Activated naive CD8-positive, alpha-beta T cell treated with anti-CD3 and anti-CD28 coated beads, Interleukin-2, amount 10 ng/mL, durations not matched to agents 7 days and 5 days (primary cell): ENCODE measurements at regions not wholly inside any gene's neighbourhood (a gene's known extent, or its start where the extent isn't known, plus 50 kb on each side); places are given as distances from the start of the nearest gene placed in this dataset.
"Not testable (repeated sequence)": the region's sequence is repeated elsewhere in the genome, so short reads cannot be mapped to it uniquely, and the experiment has no call there.

Source experiments
- ATAC-seq: fragments of 150-1000 bp; cut with Tn5 transposase; one replicate; pipeline ENCODE4 v1.10.0; 2021; ENCODE audit warnings: low read depth, moderate library complexity
- POLR2A ChIA-PET: fragments of 350-600 bp; sonication (Branson Sonifier 250); formaldehyde crosslinking; loops from one replicate; lab custom pipeline; 2021; ENCODE audit warnings: antibody characterized with exemption; lab: Charles Lee
- DNase-seq: peaks from one replicate; pipeline ENCODE4 v3.0.0; 2021
- H3K27ac Mint-ChIP-seq: one replicate; pipeline ENCODE4 v1.8.0; 2022; ENCODE audit warnings: mild to moderate bottlenecking, mixed read lengths
- H3K27me3 Mint-ChIP-seq: one replicate; pipeline ENCODE4 v1.8.0; 2022; ENCODE audit warnings: mild to moderate bottlenecking, moderate library complexity, mixed read lengths
- H3K36me3 Mint-ChIP-seq: one replicate; pipeline ENCODE4 v1.8.0; 2021; ENCODE audit warnings: mild to moderate bottlenecking, mixed read lengths
- H3K4me1 Mint-ChIP-seq: one replicate; pipeline ENCODE4 v1.8.0; 2021; ENCODE audit warnings: mixed read lengths
- H3K4me3 Mint-ChIP-seq: one replicate; pipeline ENCODE4 v1.8.0; 2022; ENCODE audit warnings: mild to moderate bottlenecking, moderate library complexity, mixed read lengths
- H3K9me3 Mint-ChIP-seq: one replicate; pipeline ENCODE4 v1.8.0; 2021; ENCODE audit warnings: mixed read lengths

DNA sequence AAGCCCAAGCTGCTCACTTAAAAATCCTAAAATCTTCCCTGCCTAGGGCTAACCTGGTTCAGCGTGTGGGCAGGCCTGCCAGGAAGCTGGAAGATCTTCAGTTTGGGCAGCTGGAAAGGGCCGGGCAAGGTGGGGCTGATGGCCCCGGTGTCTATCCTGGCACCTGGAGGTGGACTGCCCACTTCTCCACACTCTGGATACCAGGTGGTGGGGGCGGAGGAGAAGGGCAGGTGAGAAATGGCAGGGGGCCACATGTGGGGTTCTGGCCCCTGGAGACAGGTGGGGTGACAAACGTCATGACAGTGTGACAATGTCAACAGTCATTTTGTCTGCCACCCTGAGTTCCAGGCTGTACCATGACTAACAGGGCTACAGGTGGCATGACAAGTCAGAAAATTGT lies 78.5 kb upstream of the C16orf82 start:
- Mint-ChIP-seq H3K27ac (no peak overlapping the region), H3K4me3 (no peak overlapping the region), H3K36me3 (no peaks in the 10 kb centered on the region), H3K9me3 (no peaks in the 10 kb centered on the region), H3K27me3 (peaks cover 8% of the 10 kb centered on the region), H3K4me1 (no peaks in the 10 kb centered on the region)
- no peak for ATAC-seq
- POLR2A ChIA-PET, result no interaction called here
- DNase-seq, result no peak

DNA sequence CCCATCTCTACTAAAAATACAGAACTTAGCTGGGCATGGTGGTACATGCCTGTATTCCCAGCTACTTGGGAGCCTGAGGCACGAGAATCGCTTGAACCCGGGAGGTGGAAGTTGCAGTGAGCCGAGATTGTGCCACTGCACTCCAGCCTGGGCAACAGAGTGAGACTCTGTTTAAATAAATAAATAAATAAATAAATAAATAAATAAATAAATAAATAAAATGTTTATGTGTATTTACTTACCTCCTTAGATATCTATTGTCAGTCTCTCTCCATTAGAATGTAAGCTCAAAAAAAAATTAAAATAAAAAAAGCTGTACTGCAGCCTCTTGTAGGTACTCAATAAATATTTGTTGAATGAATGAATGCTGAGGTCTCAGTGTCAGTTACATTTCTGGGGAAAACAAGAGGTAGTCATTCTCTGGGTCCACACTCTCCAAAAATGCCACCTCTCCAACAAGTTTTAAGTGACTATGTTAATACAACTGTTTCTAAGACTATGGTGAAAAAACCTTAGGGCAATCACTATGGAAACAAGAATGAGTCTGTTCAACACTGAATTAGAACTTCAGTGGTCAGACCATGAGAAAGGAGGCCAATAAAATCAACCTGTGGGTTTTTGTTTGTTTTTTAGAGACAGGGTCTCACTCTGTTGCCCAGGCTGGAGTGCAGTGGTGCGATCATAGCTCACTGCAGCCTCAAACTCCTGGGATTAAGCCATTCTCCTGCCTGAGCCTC lies 76.2 kb upstream of the C16orf82 start:
- H3K36me3 Mint-ChIP-seq, H3K9me3 Mint-ChIP-seq, H3K27ac Mint-ChIP-seq, POLR2A ChIA-PET, DNase-seq, H3K4me3 Mint-ChIP-seq, ATAC-seq, H3K4me1 Mint-ChIP-seq, H3K27me3 Mint-ChIP-seq: not testable (repeated sequence)

DNA sequence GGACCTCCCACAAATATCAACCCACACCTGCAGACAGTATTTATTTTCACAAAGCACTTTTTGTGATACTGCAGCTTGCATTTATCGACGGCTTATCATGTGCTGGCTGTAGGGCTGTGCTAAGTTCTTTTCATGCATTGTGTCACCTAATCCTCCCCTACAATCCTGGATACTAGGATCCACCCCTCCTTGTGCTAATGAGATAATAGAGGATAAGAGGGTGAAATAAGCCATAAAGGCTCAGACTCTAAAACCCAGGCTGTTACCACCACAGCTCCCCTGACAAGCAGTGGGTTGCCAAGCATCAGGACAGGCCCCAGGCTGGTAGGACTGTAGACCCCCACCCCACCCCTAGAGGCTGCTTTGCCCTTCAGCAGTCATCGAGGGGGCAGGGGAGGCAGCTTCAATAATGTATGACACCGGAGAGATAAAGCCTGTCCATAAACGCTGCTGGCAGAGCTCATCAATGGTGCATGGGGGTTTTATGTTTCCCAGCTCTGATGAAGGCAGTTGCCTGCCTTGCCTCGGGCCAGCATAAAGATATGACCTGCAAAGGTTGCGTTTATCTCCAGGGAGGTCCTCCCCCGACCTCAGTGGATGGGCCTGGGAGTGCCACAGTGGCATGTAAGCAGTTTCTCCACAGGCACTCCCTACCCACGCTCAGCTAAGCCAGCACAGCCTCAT lies 73.9 kb upstream of the C16orf82 start:
- Mint-ChIP-seq H3K9me3 (no peaks in the 10 kb centered on the region), H3K27me3 (peaks cover 3% of the 10 kb centered on the region), H3K4me1 (no peaks in the 10 kb centered on the region), H3K36me3 (no peaks in the 10 kb centered on the region), H3K4me3 (no peak overlapping the region), H3K27ac (no peak overlapping the region)
- POLR2A ChIA-PET, result no interaction called here
- ATAC-seq, result no peak
- DNase-seq, result no peak

- H3K9me3 Mint-ChIP-seq, result no peaks in the 10 kb centered on the region
- H3K27me3 Mint-ChIP-seq, result peaks cover 3% of the 10 kb centered on the region
- H3K36me3 Mint-ChIP-seq, result no peaks in the 10 kb centered on the region
- no peak for DNase-seq
- H3K4me1 Mint-ChIP-seq, result no peaks in the 10 kb centered on the region
- no peak overlapping the region for H3K27ac Mint-ChIP-seq
- POLR2A ChIA-PET, result no interaction called here
- no peak overlapping the region for H3K4me3 Mint-ChIP-seq
- no peak for ATAC-seq
These were observed 73.2 kb upstream of the C16orf82 start for GRCh38 chr16:26993511-26993910.

GRCh38 chr16:26993963-26994362 lies 72.8 kb upstream of the C16orf82 start:
- Mint-ChIP-seq H3K4me3 (no peak overlapping the region), H3K36me3 (no peaks in the 10 kb centered on the region), H3K4me1 (no peaks in the 10 kb centered on the region), H3K27ac (no peak overlapping the region), H3K9me3 (no peaks in the 10 kb centered on the region), H3K27me3 (peaks cover 3% of the 10 kb centered on the region)
- POLR2A ChIA-PET, result no interaction called here
- no peak for DNase-seq
- ATAC-seq, result no peak

DNA sequence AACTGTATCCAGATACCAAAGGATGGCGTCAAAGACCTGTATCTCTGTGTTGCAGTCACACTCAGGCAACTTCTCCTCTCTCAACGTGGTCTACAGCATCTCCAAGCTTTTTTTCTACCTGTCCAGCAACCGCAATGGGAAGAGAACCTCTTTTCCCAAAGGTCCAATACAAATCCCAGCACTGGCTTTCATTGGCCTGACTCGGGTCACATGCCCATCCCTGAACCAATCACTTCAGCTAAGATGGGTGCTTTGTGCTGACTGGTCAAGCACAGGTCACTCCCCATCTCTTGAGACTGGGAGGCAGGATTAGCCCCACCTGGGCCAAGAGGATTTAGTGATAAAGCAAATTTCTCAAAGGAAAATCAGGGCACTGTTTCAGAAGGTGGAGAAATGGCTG lies 71.2 kb upstream of the C16orf82 start:
- POLR2A ChIA-PET, result no interaction called here
- Mint-ChIP-seq H3K27me3 (peaks cover 4% of the 10 kb centered on the region), H3K36me3 (no peaks in the 10 kb centered on the region), H3K27ac (no peak overlapping the region), H3K9me3 (no peaks in the 10 kb centered on the region), H3K4me1 (no peaks in the 10 kb centered on the region), H3K4me3 (no peak overlapping the region)
- no peak for ATAC-seq
- no peak for DNase-seq

DNA sequence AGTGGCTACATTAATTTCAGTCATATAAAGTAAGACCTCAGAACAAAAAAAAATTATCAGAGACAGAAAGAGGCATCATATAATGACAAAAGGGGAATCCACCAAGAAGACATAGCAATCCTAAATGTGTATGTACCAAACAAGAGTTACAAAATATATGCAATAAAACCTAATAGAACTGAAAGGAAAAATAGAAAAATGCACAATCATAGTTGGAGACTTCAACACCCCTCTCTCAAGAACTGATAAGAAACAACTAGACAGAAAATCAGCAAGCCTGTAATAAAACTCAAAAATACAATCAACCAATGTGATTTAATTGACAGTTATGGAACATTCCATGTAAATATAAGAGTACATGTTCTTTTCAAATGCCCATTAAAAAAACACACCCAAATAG lies 61.3 kb upstream of the C16orf82 start:
- no peak for DNase-seq
- no peaks in the 10 kb centered on the region for H3K36me3 Mint-ChIP-seq

More for the DNA sequence above, 61.3 kb upstream of the C16orf82 start:
- POLR2A ChIA-PET, result no interaction called here
- Mint-ChIP-seq H3K4me3 (no peak overlapping the region), H3K27me3 (peaks cover 28% of the 10 kb centered on the region), H3K9me3 (no peaks in the 10 kb centered on the region), H3K4me1 (no peaks in the 10 kb centered on the region), H3K27ac (no peak overlapping the region)
- no peak for ATAC-seq
